ENCODE measurements at regions not wholly inside any gene's neighbourhood (a gene's known extent, or its start where the extent isn't known, plus 50 kb on each side); places are given as distances from the start of the nearest gene placed in this dataset.
A peak's percentile ranks its signal among the peaks of the same experiment; 100 is the strongest.

DNA sequence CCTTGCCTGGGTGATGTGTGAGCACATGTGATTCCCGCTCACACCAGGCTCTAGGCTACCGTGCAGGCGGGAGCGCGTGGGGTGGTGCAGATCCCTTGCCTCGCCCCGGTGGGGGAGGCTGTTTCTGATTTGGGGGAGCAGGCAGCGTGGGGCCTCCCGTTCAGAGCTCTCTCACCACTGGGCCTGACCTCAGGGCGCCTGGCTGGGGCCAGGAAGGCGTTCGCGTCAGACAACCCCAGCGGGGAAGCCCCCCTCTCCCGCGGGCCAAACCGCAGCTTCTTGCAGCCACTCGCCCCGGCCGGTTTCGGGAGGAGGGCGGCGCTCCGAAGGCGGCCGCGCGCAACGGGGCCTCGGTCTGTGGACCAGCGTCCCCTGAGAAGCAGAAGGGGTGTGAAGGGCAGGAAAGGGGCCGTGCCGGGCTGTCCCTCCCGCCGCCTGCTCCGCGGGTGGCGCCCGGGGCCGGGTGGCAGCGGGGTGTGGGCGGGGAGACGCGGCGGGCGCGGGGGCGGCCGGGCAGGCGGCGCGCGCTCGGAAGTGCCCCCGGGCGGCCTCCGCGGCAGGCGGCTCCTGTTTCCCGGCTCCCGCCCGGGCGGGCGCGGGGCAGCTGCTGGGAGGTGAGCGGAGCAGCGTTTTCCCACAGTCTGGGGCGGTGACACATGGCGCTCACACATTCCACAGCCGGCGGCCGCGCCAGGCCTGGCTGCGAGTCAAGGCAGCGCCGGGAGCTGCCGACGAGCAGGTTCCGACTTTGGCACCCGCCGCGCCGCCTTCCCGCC is 65.1 kb upstream of the HES1 start:
- Histone ChIP-seq H3K27ac (ENCODE audit: low read depth in 2 of 2, low read length in 2 of 2) (peak overlapping the region; percentile 65 to 71), H3K9ac (ENCODE audit: low read depth in 1 of 2, low read length in 2 of 2) (peak overlapping the region; percentile 63 to 69), H3K9me3 (ENCODE audit: control insufficient read depth in 2 of 2, low read length in 2 of 2) (no peaks in the 10 kb centered on the region), H3K4me1 (ENCODE audit: control insufficient read depth in 2 of 2, insufficient read depth in 2 of 2, low read length in 2 of 2) (peaks cover 18 to 21% of the 10 kb centered on the region in 2 donors), H3K4me3 (ENCODE audit: low read length in 2 of 2) (peak overlapping the region; percentile 61 to 67), H3K27me3 (ENCODE audit: control insufficient read depth in 2 of 2, insufficient read depth in 2 of 2, low read length in 2 of 2) (no peaks in the 10 kb centered on the region), H3K36me3 (ENCODE audit: control insufficient read depth in 2 of 2, insufficient read depth in 2 of 2, low read length in 2 of 2) (no peaks in the 10 kb centered on the region)

GRCh38 chr3:194072097-194072428 is 63.9 kb upstream of the HES1 start:
- H3K9me3 ChIP-seq (ENCODE audit: control insufficient read depth in 2 of 2, low read length in 2 of 2): no peaks in the 10 kb centered on the region
- no peaks in the 10 kb centered on the region for H3K36me3 ChIP-seq (ENCODE audit: control insufficient read depth in 2 of 2, insufficient read depth in 2 of 2, low read length in 2 of 2)
- H3K27me3 ChIP-seq (ENCODE audit: control insufficient read depth in 2 of 2, insufficient read depth in 2 of 2, low read length in 2 of 2): no peaks in the 10 kb centered on the region
- peak overlapping the region in 1 of 2 donors; percentile 11 for H3K27ac ChIP-seq (ENCODE audit: low read depth in 2 of 2, low read length in 2 of 2)
- H3K4me3 ChIP-seq (ENCODE audit: low read length in 2 of 2): no peak overlapping the region
- peaks cover 18 to 21% of the 10 kb centered on the region in 2 donors for H3K4me1 ChIP-seq (ENCODE audit: control insufficient read depth in 2 of 2, insufficient read depth in 2 of 2, low read length in 2 of 2)
- H3K9ac ChIP-seq (ENCODE audit: low read depth in 1 of 2, low read length in 2 of 2): no peak overlapping the region

- Histone ChIP-seq H3K4me3 (ENCODE audit: low read length in 2 of 2) (no peak overlapping the region), H3K9ac (ENCODE audit: low read depth in 1 of 2, low read length in 2 of 2) (no peak overlapping the region), H3K36me3 (ENCODE audit: control insufficient read depth in 2 of 2, insufficient read depth in 2 of 2, low read length in 2 of 2) (no peaks in the 10 kb centered on the region), H3K27me3 (ENCODE audit: control insufficient read depth in 2 of 2, insufficient read depth in 2 of 2, low read length in 2 of 2) (no peaks in the 10 kb centered on the region), H3K9me3 (ENCODE audit: control insufficient read depth in 2 of 2, low read length in 2 of 2) (no peaks in the 10 kb centered on the region), H3K27ac (ENCODE audit: low read depth in 2 of 2, low read length in 2 of 2) (peak overlapping the region in 1 of 2 donors; percentile 11), H3K4me1 (ENCODE audit: control insufficient read depth in 2 of 2, insufficient read depth in 2 of 2, low read length in 2 of 2) (peaks cover 18 to 21% of the 10 kb centered on the region in 2 donors)
These were observed 63.2 kb upstream of the HES1 start for GRCh38 chr3:194072691-194073279.

DNA sequence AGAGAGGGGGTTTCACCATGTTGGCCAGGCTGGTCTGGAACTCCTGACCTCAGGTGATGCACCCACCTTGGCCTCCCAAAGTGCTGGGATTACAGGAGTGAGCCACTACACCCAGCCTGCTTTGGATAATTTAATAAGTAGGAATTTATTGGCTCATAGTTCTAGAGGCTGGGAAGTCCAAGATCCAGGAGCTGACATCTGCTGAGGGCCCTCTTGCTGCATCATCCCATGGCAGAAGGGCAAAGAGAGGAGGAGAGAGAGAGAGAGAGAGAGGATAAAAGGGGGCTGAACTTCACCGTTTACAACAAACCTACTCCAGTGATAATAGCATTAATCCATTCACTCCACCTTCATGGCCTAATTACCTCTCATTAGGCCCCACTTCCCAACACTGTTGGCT is 62.0 kb upstream of the HES1 start:
- peaks cover 18 to 21% of the 10 kb centered on the region in 2 donors for H3K4me1 ChIP-seq (ENCODE audit: control insufficient read depth in 2 of 2, insufficient read depth in 2 of 2, low read length in 2 of 2)

GRCh38 chr3:194075088-194075615 is 60.8 kb upstream of the HES1 start:
- no peaks in the 10 kb centered on the region for H3K36me3 ChIP-seq (ENCODE audit: control insufficient read depth in 2 of 2, insufficient read depth in 2 of 2, low read length in 2 of 2)
- H3K27ac ChIP-seq (ENCODE audit: low read depth in 2 of 2, low read length in 2 of 2): no peak overlapping the region
- no peaks in the 10 kb centered on the region for H3K27me3 ChIP-seq (ENCODE audit: control insufficient read depth in 2 of 2, insufficient read depth in 2 of 2, low read length in 2 of 2)
- no peak overlapping the region for H3K4me3 ChIP-seq (ENCODE audit: low read length in 2 of 2)
- peaks cover 16 to 23% of the 10 kb centered on the region in 2 donors for H3K4me1 ChIP-seq (ENCODE audit: control insufficient read depth in 2 of 2, insufficient read depth in 2 of 2, low read length in 2 of 2)
- H3K9me3 ChIP-seq (ENCODE audit: control insufficient read depth in 2 of 2, low read length in 2 of 2): no peaks in the 10 kb centered on the region
- no peak overlapping the region for H3K9ac ChIP-seq (ENCODE audit: low read depth in 1 of 2, low read length in 2 of 2)

More for the DNA sequence above, 62.0 kb upstream of the HES1 start:
- no peaks in the 10 kb centered on the region for H3K27me3 ChIP-seq (ENCODE audit: control insufficient read depth in 2 of 2, insufficient read depth in 2 of 2, low read length in 2 of 2)
- no peak overlapping the region for H3K27ac ChIP-seq (ENCODE audit: low read depth in 2 of 2, low read length in 2 of 2)
- H3K9me3 ChIP-seq (ENCODE audit: control insufficient read depth in 2 of 2, low read length in 2 of 2): no peaks in the 10 kb centered on the region
- no peak overlapping the region for H3K9ac ChIP-seq (ENCODE audit: low read depth in 1 of 2, low read length in 2 of 2)
- no peaks in the 10 kb centered on the region for H3K36me3 ChIP-seq (ENCODE audit: control insufficient read depth in 2 of 2, insufficient read depth in 2 of 2, low read length in 2 of 2)
- no peak overlapping the region for H3K4me3 ChIP-seq (ENCODE audit: low read length in 2 of 2)

GRCh38 chr3:194075802-194076460 is 60.0 kb upstream of the HES1 start:
- H3K9me3 ChIP-seq (ENCODE audit: control insufficient read depth in 2 of 2, low read length in 2 of 2): no peaks in the 10 kb centered on the region
- H3K9ac ChIP-seq (ENCODE audit: low read depth in 1 of 2, low read length in 2 of 2): no peak overlapping the region
- peaks cover 17 to 26% of the 10 kb centered on the region in 2 donors for H3K4me1 ChIP-seq (ENCODE audit: control insufficient read depth in 2 of 2, insufficient read depth in 2 of 2, low read length in 2 of 2)
- H3K36me3 ChIP-seq (ENCODE audit: control insufficient read depth in 2 of 2, insufficient read depth in 2 of 2, low read length in 2 of 2): no peaks in the 10 kb centered on the region
- no peak overlapping the region for H3K4me3 ChIP-seq (ENCODE audit: low read length in 2 of 2)
- H3K27me3 ChIP-seq (ENCODE audit: control insufficient read depth in 2 of 2, insufficient read depth in 2 of 2, low read length in 2 of 2): no peaks in the 10 kb centered on the region
- no peak overlapping the region for H3K27ac ChIP-seq (ENCODE audit: low read depth in 2 of 2, low read length in 2 of 2)

DNA sequence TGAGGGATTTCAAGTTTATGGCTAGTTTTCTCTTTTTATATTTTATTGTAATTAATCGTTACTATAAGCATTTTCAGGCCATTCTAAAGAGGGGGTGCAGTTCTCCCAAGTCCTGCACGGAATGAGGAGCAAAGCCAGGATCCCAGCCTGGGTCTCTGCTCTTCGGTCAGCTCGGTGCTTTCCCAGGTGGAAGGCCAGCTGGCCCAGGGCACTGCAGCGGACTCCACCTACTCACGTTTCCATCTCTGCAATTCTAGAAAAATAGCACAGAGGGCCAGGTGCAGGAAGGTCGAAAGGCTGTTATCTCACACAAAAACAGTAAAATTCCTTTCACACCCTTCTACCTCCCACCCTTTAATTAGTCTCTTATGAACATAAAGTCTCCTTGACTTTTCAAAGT is 59.5 kb upstream of the HES1 start:
- Histone ChIP-seq H3K4me3 (ENCODE audit: low read length in 2 of 2) (no peak overlapping the region), H3K27ac (ENCODE audit: low read depth in 2 of 2, low read length in 2 of 2) (no peak overlapping the region), H3K9me3 (ENCODE audit: control insufficient read depth in 2 of 2, low read length in 2 of 2) (no peaks in the 10 kb centered on the region), H3K9ac (ENCODE audit: low read depth in 1 of 2, low read length in 2 of 2) (no peak overlapping the region), H3K4me1 (ENCODE audit: control insufficient read depth in 2 of 2, insufficient read depth in 2 of 2, low read length in 2 of 2) (peaks cover 17 to 28% of the 10 kb centered on the region in 2 donors), H3K27me3 (ENCODE audit: control insufficient read depth in 2 of 2, insufficient read depth in 2 of 2, low read length in 2 of 2) (no peaks in the 10 kb centered on the region), H3K36me3 (ENCODE audit: control insufficient read depth in 2 of 2, insufficient read depth in 2 of 2, low read length in 2 of 2) (no peaks in the 10 kb centered on the region)

DNA sequence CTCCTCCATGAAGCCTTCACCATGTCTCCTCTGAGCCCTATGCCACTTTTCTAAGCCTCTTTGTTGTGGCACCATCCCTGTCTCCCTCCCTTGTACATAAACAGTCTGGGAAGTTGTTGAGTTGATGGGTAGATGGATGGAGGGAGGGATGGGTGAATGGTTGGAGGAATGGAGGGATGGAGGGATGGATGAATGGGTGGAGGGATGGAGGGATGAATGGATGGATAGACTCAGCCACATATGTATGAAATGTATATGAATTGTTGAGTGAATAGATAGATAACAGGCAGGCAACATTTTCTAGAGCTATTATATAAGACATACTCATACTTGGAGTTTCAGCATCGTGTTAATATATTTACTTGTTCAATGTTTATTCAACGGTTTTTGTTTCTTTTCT is 58.3 kb upstream of the HES1 start:
- H3K4me1 ChIP-seq (ENCODE audit: control insufficient read depth in 2 of 2, insufficient read depth in 2 of 2, low read length in 2 of 2): peaks cover 21 to 31% of the 10 kb centered on the region in 2 donors
- no peaks in the 10 kb centered on the region for H3K9me3 ChIP-seq (ENCODE audit: control insufficient read depth in 2 of 2, low read length in 2 of 2)
- no peak overlapping the region for H3K27ac ChIP-seq (ENCODE audit: low read depth in 2 of 2, low read length in 2 of 2)
- H3K9ac ChIP-seq (ENCODE audit: low read depth in 1 of 2, low read length in 2 of 2): no peak overlapping the region
- H3K27me3 ChIP-seq (ENCODE audit: control insufficient read depth in 2 of 2, insufficient read depth in 2 of 2, low read length in 2 of 2): no peaks in the 10 kb centered on the region
- H3K36me3 ChIP-seq (ENCODE audit: control insufficient read depth in 2 of 2, insufficient read depth in 2 of 2, low read length in 2 of 2): no peaks in the 10 kb centered on the region
- no peak overlapping the region for H3K4me3 ChIP-seq (ENCODE audit: low read length in 2 of 2)

DNA sequence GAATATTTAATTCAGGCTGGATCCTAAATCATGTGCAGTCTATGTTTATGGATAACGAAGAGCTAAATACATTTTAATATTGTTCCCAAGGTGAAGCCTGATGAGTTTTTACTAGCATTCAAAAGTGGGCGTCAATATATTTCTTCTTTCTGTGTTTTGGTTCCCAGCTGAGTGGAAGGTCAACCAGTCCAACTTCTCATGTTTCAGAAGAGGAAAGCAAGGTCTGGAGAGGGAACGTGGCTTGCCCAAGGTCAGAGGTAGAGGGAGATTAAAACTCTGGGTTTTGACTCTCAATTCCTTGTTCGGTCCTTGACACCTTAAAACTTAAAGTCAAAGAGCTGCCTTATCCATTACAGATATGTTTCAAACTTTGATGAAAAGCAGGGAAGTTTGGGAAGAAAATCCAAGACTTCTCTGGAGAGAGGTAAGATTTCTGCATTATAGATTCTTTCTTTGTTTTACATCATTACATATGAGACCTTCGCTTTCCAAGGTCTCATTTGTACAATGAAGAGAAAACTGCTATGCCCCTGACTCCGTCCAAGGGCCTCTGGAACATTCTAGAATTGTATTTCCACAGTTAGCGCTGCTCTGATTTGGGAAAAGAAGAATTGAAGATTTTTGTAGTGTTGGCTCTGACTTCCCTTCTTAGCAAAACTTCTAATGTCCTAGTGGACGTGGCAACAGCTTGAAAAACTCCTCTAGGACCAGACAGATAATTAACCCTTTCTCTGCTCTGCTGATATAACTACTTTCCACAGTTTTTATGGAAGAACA is 57.7 kb upstream of the HES1 start:
- H3K4me3 ChIP-seq (ENCODE audit: low read length in 2 of 2): no peak overlapping the region
- no peak overlapping the region for H3K27ac ChIP-seq (ENCODE audit: low read depth in 2 of 2, low read length in 2 of 2)
- no peaks in the 10 kb centered on the region for H3K27me3 ChIP-seq (ENCODE audit: control insufficient read depth in 2 of 2, insufficient read depth in 2 of 2, low read length in 2 of 2)
- H3K9me3 ChIP-seq (ENCODE audit: control insufficient read depth in 2 of 2, low read length in 2 of 2): no peaks in the 10 kb centered on the region
- H3K36me3 ChIP-seq (ENCODE audit: control insufficient read depth in 2 of 2, insufficient read depth in 2 of 2, low read length in 2 of 2): no peaks in the 10 kb centered on the region
- peaks cover 21 to 28% of the 10 kb centered on the region in 2 donors for H3K4me1 ChIP-seq (ENCODE audit: control insufficient read depth in 2 of 2, insufficient read depth in 2 of 2, low read length in 2 of 2)
- no peak overlapping the region for H3K9ac ChIP-seq (ENCODE audit: low read depth in 1 of 2, low read length in 2 of 2)

Measured in mucosa of rectum (tissue), 2 donors.